ENCODE measurements at regions not wholly inside any gene's neighbourhood (a gene's known extent, or its start where the extent isn't known, plus 50 kb on each side); places are given as distances from the start of the nearest gene placed in this dataset.

- peak overlapping the region; percentile 95 to 96 for H3K27ac ChIP-seq
- TF ChIP-seq CTCF (IDR thresholded peaks at IDR 0.05) = no peak
- H3K4me3 ChIP-seq = no peak overlapping the region
- DNase-seq (ENCODE audit: low spot score) = no peak
These were observed 174.3 kb downstream of the FOXL1 start for GRCh38 chr16:86752582-86753175.

- DNase-seq (ENCODE audit: low spot score) = no peak
- TF ChIP-seq CTCF (IDR thresholded peaks at IDR 0.05) = no peak
- no peak overlapping the region for H3K4me3 ChIP-seq
- H3K27ac ChIP-seq = no peak overlapping the region
These were observed 175.1 kb downstream of the FOXL1 start for GRCh38 chr16:86753399-86753798.

GRCh38 chr16:86755571-86756006 is 177.2 kb downstream of the FOXL1 start:
- peak overlapping the region in 1 of 2 donors; percentile 67 for H3K27ac ChIP-seq
- DNase-seq (ENCODE audit: low spot score) = no peak
- TF ChIP-seq CTCF (IDR thresholded peaks at IDR 0.05) = no peak

GRCh38 chr16:86756882-86757703 is 178.7 kb downstream of the FOXL1 start:
- DNase-seq (ENCODE audit: low spot score) = no peak
- no peak overlapping the region for H3K27ac ChIP-seq
- no peak for TF ChIP-seq CTCF (IDR thresholded peaks at IDR 0.05)

More at GRCh38 chr16:86755571-86756006, 177.2 kb downstream of the FOXL1 start:
- no peak overlapping the region for H3K4me3 ChIP-seq

GRCh38 chr16:86757704-86758040 is 179.3 kb downstream of the FOXL1 start:
- no peak overlapping the region for H3K27ac ChIP-seq
- H3K4me3 ChIP-seq = no peak overlapping the region
- TF ChIP-seq CTCF (IDR thresholded peaks at IDR 0.05) = no peak
- no peak for DNase-seq (ENCODE audit: low spot score)

More at GRCh38 chr16:86756882-86757703, 178.7 kb downstream of the FOXL1 start:
- no peak overlapping the region for H3K4me3 ChIP-seq

- no peak for TF ChIP-seq CTCF (IDR thresholded peaks at IDR 0.05)
- DNase-seq (ENCODE audit: low spot score) = no peak
- Histone ChIP-seq H3K27ac (no peak overlapping the region), H3K4me3 (no peak overlapping the region)
These were observed 180.6 kb downstream of the FOXL1 start for GRCh38 chr16:86758932-86759331.

All from coronary artery (tissue), 2 donors.